ENCODE measurements at regions not wholly inside any gene's neighbourhood (a gene's known extent, or its start where the extent isn't known, plus 50 kb on each side); places are given as distances from the start of the nearest gene placed in this dataset.

DNA sequence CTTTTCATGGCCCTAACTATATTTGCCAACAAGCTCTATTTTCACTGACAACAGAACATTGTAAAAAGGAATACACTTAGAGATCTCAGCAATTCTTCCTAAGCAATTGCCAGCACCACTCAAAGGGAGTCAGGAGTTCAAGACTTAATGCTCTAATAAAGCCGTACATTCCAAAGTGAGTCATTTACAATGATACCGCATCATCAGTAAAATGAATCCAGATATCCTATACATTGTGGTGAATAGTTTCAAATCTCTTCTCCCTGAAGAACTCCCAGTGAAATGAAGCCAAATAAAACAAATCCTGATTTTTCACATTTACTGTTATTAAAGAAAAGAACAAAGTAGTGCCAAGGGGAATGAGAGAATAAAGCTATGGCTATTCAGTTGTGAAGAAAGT lies 2898.7 kb upstream of the PCDH20 start:
- DNase-seq (ENCODE audit: low read depth): no peak

GRCh38 chr13:64311948-64312347 lies 2896.3 kb upstream of the PCDH20 start:
- no peak for DNase-seq (ENCODE audit: low read depth)

GRCh38 chr13:64311112-64311511 lies 2895.5 kb upstream of the PCDH20 start:
- DNase-seq (ENCODE audit: low read depth): no peak

DNA sequence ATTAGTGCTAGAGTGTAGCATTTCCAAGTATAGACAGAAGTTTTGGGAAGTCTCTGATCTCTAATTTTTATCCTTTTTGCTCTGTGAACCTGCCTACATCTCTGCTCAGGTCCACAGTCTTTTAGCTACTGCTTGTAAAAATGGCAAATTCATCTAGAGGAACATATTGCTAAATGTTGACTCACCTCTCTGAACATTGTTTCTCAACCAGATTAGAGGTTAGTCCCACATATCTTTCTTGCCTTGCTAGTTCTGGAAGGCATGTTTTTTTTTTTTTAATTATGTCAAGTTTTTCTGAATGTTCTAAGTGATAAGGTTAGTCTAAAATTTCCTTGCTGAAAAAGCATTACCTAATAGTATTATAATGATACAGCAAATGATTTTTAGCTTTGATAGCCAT lies 2889.6 kb upstream of the PCDH20 start:
- no peak for DNase-seq (ENCODE audit: low read depth)

GRCh38 chr13:64300239-64300638 lies 2884.6 kb upstream of the PCDH20 start:
- DNase-seq (ENCODE audit: low read depth): no peak

GRCh38 chr13:64293923-64294322 lies 2878.3 kb upstream of the PCDH20 start:
- DNase-seq (ENCODE audit: low read depth): no peak

DNA sequence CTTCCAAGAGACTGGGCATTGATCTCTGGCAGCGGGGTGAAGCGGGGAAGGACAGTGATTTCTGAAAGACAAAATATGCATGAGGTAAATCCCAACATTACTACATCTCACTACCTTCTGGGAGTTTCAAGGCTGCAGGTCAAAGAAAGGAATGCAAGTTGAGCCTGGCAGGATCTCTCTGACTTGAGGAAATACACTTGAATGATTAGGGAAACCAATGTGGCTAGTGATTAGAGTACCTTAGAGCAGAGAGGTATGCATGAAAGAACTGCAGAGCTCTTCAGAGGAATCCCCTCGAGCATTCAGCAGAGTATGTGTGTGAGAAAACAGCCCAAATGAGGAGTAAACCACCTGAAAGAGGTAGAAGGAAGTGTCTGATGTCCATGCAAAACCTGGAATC lies 2874.1 kb upstream of the PCDH20 start:
- DNase-seq (ENCODE audit: low read depth): no peak

GRCh38 chr13:64283926-64284325 lies 2868.3 kb upstream of the PCDH20 start:
- no peak for DNase-seq (ENCODE audit: low read depth)

GRCh38 chr13:64278493-64278892 lies 2862.8 kb upstream of the PCDH20 start:
- peak; percentile 2 for DNase-seq (ENCODE audit: low read depth)

- no peak for DNase-seq (ENCODE audit: low read depth)
Observed at GRCh38 chr13:64277097-64277496, 2861.4 kb upstream of the PCDH20 start.

- DNase-seq (ENCODE audit: low read depth): no peak
Observed at GRCh38 chr13:64276232-64276631, 2860.6 kb upstream of the PCDH20 start.

DNA sequence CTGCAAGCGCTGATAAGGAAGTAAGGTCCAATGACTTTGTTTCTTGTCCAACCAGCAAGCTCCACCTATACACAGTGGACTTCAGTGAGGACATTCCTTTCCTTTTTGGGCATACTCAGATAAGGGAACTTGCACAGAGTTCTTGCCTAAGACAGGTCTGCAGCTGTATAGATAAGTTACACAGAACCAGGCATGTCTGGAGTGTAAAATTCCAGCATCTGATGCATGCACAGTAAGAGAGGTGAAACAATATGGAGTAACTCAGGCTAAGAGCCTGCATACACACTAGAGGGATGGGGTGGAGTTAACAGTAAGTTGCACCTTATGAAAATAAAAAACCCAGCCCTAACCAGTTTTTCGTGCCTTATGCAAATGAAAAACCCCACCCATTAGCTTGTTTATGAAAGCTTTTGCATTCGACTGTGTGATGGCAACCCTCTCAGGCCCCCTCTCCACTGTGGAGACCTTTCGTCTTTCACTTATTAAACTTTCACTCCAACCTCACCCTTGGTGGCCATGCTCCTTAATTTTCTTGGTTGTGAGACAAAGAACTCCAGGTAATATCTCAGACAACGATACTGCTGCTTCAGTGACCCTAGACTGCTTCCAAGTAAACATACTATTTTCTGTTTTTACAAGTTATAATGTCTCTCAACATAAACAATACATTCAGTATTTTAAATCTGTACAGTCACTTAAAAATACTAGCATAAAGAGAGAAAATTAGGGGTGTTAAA lies 2859.0 kb upstream of the PCDH20 start:
- no peak for DNase-seq (ENCODE audit: low read depth)

GRCh38 chr13:64273780-64274179 lies 2858.1 kb upstream of the PCDH20 start:
- no peak for DNase-seq (ENCODE audit: low read depth)

GRCh38 chr13:64272681-64273080 lies 2857.0 kb upstream of the PCDH20 start:
- no peak for DNase-seq (ENCODE audit: low read depth)

GRCh38 chr13:64266024-64266423 lies 2850.4 kb upstream of the PCDH20 start:
- no peak for DNase-seq (ENCODE audit: low read depth)

GRCh38 chr13:64263285-64263684 lies 2847.6 kb upstream of the PCDH20 start:
- DNase-seq (ENCODE audit: low read depth): no peak

- DNase-seq (ENCODE audit: low read depth): no peak
Observed at GRCh38 chr13:64256751-64257150, 2841.1 kb upstream of the PCDH20 start.

GRCh38 chr13:64255988-64256387 lies 2840.3 kb upstream of the PCDH20 start:
- no peak for DNase-seq (ENCODE audit: low read depth)

GRCh38 chr13:64248371-64249065 lies 2832.9 kb upstream of the PCDH20 start:
- peak; percentile 5 for DNase-seq (ENCODE audit: low read depth)

DNA sequence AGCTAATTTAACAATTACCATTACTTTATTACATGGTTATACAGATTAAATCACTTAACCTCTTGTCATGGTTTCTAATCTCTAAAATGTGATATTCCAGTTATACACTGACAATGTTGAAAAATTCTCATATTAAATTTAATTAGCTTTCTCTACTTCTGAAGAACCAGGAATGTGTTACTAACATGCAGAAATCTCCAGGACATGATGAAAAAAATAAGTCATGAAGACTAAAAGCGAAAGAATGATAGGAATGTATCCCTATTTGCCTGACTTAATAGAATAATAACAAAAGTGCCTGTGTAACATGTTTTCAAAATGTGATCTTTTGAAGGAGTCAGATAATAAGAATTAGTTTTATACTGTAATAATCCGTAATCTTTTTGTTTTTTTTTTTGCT lies 2823.7 kb upstream of the PCDH20 start:
- DNase-seq (ENCODE audit: low read depth): peak; percentile 38

DNA sequence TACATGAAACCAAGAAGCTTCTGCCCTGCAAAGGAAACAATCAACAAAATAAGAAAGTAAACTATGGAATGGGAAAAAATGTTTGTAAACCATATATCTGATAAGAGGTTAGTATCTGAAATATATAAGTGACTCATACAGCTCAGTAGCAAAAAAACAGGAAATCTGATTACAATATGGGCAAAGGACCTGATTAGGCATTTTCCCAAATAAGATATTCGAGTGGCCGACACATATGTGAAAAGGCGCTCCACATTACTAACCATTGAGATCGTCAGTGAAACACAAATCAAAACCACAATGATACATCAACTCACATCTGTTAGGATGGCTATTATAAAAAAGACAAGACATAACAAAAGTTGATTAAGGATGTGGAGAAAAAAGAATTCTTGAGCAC lies 2818.6 kb upstream of the PCDH20 start:
- no peak for DNase-seq (ENCODE audit: low read depth)

- no peak for DNase-seq (ENCODE audit: low read depth)
Observed at GRCh38 chr13:64223016-64223415, 2807.4 kb upstream of the PCDH20 start.

DNA sequence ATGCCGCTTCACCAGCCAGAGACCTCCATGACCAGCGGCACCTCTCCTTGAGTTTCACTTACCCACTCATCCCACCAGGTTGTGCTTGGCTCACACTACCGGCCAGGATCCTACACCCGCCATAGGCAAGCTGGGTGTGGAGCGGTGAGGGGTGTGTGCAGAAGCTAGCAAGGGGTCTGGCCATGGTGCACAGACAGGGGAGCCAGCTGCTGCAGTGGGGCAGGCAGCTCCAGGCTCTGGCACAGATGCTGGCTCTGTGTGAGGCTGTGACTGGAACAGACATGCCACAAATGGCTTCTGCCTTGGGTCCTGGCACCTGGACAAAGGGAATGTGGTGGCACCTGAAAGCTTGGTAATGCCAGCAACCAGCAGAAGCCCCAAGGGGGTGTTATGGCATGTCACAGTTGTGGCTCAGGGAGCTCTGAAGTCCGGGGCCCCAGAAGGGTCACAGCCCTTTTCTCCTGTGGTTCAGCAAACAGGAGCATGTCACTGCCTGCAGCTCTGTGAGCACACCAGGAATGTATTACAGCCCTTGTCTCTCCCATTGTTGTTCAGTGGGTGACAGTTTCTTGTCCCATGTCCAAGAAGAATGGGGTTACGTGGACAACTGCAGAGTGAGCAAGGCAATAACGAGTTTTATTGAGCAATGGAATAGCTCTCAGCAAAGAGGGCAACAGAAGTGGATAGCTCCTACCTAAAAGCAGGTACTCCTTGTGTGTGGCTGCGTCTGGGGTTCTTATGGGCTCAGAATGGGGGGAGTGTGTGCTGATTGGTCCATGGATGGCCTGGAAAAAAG lies 2791.0 kb upstream of the PCDH20 start:
- DNase-seq (ENCODE audit: low read depth): no peak

Measured in renal cortical epithelial cell (primary cell).